HG03439 (cell line): ENCODE measurements at regions not wholly inside any gene's neighbourhood (a gene's known extent, or its start where the extent isn't known, plus 50 kb on each side); places are given as distances from the start of the nearest gene placed in this dataset.
"Not testable (repeated sequence)": the region's sequence is repeated elsewhere in the genome, so short reads cannot be mapped to it uniquely, and the experiment has no call there.

Experiments
- ATAC-seq: cut with Tn5 transposase; IDR thresholded peaks from one replicate; pipeline ENCODE4 v1.9.1; 2021; ENCODE audit warnings: mild to moderate bottlenecking, moderate library complexity; ENCODE audit not compliant: unreplicated experiment

- ATAC-seq: no peak
These were observed 157.7 kb downstream of the GJA1 start for GRCh38 chr6:121593011-121593641.

DNA sequence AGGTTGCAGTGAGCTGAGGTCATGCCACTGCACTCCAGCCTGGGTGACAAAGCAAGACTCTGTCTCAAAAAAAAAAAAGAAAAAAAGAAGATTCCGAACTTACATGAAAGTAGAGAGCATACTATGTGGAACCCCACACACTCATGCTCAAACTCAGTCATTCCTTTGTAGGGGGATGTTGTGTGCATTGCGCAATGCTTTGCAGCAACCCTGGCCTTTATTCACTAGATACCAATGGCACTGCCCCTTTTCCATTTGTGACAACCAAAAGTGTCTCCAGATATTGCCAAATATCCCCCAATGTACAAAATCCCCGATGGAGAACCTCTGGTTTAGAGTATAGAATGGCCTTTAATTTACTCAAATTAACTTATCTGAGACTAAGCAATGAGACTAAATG lies 158.6 kb downstream of the GJA1 start:
- no peak for ATAC-seq

- no peak for ATAC-seq
These were observed 160.2 kb downstream of the GJA1 start for GRCh38 chr6:121595646-121596045.

DNA sequence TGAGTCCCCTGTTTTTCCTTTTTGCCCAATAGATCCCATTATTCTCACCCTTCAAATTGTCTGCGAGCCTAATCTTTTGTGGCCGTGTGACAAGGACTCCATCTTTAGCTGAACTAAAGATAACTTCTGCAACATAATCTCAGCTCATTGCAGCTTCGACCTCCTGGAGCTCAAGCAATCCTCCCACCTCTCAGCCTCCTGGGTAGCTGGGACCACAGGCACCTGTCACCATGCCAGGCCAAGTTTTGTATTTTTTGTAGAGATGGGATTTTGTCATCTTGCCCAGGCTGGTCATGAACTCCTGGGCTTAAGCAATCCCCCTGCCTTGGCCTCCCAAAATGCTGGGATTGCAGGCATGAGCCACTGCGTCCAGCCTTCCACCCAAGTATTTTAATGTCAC lies 161.0 kb downstream of the GJA1 start:
- ATAC-seq: no peak

DNA sequence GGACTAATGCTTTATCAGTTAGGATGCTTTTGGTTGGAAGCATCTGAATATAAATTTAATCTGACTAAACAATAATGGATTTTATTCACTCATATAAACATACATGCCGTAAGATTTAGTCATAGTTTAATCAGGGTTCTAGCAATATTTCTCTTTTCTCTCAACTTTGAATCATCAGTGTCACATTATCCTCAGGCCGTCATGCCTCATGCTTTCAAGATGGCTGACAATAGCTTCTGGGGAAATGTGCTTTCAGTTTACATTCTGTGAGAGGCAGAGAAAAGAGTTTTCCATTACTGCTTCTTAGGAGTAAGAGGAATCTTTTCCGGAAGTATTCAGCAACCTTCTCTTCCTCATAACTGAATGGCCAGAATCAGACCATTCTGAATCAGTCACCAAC lies 162.2 kb downstream of the GJA1 start:
- no peak for ATAC-seq

DNA sequence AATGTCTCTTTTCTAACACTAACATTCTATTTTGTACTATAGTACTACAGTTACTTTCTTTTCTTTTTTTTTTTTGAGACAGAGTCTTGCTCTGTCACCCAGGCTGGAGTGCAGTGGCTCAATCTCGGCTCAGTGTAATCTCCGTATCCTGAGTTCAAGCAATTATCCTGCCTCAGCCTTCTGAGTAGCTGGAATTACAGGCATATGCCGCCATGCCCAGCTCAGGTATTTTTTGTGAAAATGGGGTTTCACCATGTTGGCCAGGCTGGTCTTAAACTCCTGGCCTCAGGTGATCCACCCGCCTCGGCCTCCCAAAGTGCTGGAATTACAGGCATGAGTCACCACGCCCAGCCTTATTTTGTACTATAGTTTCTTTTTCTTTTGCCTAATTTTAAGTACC lies 163.9 kb downstream of the GJA1 start:
- not testable (repeated sequence) for ATAC-seq

DNA sequence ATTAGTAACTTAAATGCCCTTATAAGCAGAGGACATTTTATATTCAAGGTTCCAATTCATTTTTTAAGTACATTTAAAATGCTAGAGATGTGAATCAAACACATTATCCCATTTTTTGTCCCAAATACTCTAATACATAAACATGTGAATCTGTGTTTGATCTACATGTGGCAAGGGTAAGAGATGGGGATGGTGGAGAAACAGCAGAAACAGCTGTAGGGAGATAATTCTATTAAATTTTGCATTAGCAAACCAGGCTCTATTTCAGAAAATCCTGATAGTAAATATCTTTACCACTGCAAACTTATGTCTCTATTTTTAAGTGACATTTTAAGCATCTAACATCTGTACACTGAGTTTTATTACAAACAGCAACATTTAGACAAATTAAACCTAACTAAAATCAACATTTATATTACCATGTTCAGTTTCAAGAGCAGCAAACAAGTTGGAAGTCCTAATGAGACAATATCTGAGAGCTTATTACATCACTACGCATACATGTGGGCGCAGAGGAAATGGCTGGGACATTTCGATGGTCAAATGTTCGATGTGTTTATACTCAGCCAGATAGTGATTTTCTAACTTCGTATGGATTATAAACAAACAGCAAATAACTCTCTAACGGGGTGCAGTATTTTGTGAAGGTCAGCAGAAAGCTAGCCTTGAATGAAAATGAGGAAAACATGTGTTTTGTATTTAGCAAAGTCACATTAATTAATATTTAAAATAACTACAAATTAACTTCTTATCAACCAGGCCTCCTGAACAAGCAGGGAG lies 165.1 kb downstream of the GJA1 start:
- ATAC-seq: no peak

GRCh38 chr6:121603486-121603885 lies 168.0 kb downstream of the GJA1 start:
- ATAC-seq: no peak

- ATAC-seq: no peak
These were observed 172.3 kb downstream of the GJA1 start for GRCh38 chr6:121607721-121608120.

- ATAC-seq: no peak
These were observed 172.8 kb downstream of the GJA1 start for GRCh38 chr6:121608270-121608669.

DNA sequence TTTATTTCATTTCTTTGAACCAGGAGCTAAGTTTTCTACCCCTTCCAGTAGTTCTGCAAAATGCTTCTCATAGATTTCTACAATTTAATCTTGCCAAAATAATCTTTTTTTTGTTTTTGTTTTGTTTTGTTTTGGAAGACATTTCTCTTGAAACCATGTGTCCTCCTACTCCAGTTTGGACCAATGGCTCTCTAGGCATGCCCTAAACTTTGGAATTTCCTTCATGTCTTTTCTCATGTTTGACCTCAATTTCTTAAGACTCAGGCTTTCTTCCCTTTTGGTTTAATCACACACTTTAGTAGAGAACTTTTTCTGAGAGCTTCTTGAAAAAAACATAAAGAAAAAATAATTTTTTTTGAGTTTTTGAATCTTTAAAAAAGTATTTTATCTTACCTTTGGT lies 173.8 kb downstream of the GJA1 start:
- ATAC-seq: no peak

DNA sequence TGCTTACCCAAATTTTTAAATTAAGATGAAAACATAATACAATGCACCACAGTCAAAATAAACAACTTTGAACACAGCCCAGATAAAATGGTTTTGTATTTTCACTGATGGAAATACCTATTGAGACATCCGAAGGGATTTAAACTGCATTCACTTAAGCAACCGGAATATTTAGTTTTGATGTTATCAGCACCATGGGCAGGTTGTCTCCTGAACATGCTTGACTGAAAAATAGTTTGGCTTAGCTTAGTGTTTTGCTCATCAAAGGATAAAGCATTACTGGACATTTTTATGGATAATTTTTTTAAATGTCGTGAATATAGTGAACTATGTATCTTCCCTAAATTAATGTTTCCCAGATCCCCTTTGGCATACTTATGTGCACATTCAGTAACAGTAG lies 177.5 kb downstream of the GJA1 start:
- no peak for ATAC-seq

- no peak for ATAC-seq
These were observed 178.7 kb downstream of the GJA1 start for GRCh38 chr6:121614115-121614514.

DNA sequence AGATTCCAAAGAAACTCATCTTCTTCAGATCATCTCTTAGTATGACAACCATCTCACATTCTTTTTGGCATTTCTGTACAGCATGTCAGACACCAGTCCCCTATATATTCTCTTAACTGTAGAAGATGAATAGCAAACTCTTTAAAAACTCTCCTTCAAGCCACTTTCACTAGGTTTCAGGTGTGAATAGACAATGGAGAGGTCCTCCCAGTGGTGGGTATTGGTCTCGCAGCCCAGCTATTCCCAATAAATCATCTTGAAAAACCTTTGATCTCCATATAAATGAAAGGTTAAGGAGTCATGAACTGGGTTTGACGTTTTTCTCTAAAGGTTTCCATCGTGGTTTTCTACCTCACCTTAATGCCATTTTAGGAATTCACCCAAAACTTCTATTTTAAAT lies 180.0 kb downstream of the GJA1 start:
- no peak for ATAC-seq

DNA sequence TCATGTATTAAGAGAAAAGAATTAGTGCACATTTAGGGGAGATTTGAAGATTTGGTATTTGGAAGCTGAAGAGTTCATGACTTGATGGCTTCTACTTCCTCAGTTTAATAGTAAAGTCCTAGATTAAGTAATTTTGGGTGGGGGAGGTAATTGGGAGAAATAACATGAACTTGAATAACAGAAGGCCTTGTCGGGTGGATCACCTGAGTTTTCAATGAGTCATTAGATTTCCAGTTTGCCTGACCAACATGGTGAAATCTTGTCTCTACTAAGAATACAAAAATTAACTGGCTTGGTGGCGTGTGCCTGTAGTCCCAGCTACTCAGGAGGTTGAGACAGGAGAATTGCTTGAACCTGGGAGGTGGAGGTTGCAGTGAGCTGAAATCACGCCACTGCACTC lies 181.0 kb downstream of the GJA1 start:
- no peak for ATAC-seq

DNA sequence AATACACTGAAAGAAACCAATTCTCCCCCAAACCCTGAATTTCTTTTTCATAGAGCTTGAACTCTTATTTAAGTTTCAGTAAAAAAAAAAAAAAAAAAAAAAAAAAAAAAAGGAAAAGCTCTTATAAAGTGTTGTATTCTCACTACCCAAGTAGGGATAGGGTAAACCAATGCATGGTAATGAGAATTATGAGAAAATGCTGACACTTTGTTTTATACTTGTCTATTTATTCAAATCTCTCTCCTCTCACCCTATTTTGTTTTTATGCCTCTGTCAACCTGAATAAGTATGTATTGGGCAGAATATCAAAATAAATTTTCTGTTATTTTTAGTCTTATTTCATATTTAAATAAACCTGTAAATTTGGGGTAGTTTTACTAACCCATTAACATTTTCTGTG lies 181.9 kb downstream of the GJA1 start:
- no peak for ATAC-seq

DNA sequence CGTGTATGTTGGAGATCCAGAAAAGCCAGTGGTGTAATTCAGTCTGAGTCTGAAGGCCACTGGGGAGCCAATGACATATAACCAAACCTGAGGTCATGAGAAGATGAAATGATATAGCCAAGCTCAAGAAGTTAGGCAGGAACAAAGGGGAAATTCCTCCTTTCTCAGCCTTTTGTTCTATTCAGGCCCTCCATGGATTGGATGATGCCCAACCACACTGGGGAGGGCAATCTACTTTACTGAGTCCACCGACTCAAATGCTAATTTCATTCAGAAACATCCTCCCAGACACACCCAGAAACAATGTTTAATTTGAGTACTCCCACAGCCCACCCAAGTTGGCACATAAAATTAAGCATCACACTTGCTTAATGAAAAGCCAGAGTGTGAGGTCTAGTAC lies 183.6 kb downstream of the GJA1 start:
- ATAC-seq: no peak

DNA sequence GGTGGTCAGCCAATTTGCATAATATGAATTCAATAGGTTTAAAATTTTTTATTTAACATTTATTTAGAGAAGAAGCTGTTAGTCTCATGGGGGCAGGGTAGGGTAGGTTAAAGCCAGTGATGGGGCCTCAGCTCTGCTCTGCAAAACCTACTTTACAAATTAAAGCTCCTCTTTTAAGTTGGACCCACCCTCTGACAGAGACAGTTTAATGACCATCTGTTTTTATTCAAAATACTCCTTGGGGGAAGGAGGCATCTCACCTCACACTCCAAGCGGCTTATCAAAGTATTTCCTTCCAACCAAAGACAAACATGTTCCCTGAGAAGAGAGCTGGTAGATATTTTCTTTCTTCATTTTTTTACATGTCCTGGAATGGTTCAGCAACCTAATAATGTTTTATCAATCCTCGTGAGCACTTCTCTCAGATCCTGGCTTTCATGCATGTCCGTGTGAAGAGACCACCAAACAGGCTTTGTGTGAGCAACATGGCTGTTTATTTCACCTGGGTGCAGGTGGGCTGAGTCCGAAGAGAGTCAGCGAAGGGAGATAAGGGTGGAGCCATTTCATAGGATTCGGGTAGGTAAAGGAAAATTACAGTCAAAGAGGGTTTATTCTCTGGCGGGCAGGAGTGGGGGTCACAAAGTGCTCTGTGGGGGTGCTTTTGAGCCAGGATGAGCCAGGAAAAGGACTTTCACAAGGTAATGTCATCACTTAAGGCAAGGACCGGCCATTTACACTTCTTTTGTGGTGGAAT lies 184.7 kb downstream of the GJA1 start:
- ATAC-seq: no peak

DNA sequence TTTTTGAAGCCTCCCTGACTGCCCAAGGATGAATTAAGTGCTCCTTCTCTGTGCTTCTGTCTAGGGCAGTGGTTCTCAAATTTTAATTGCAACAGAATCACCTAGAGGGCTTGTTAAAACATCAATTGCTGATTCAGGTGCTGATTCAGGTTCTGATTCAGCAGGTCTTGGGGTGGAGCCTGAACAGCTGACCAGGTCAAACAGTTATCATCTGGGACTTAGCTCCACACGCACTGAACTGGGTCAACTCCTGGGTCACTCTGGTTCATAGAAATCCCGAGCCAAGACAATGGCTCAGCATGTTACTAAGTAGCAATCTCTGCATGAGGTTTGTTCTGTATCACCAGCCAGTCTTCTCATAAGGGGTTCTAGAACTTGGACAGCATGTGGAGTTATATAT lies 192.3 kb downstream of the GJA1 start:
- no peak for ATAC-seq

GRCh38 chr6:121630716-121631115 lies 195.3 kb downstream of the GJA1 start:
- no peak for ATAC-seq

DNA sequence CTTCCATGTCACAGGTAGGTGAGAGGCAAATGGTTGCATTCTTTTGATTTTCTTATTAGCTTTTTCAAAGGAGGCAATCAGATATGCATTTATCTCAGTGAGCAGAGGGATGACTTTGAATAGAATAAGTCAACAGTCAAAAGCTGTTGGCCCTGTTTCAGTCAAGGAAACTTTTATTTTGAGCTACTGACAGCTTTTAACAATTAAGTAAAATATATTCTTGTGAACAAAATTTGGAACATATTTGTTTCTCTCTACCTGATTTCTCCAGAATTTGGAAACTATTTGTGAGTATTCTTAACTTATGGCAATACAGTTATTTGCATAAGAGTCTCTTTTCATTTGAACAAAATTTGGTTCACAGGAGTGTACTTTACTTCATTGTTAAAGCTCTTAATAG lies 196.3 kb downstream of the GJA1 start:
- ATAC-seq: not testable (repeated sequence)

- no peak for ATAC-seq
These were observed 197.9 kb downstream of the GJA1 start for GRCh38 chr6:121633309-121633708.
